ENCODE measurements at regions not wholly inside any gene's neighbourhood (a gene's known extent, or its start where the extent isn't known, plus 50 kb on each side); places are given as distances from the start of the nearest gene placed in this dataset.

DNA sequence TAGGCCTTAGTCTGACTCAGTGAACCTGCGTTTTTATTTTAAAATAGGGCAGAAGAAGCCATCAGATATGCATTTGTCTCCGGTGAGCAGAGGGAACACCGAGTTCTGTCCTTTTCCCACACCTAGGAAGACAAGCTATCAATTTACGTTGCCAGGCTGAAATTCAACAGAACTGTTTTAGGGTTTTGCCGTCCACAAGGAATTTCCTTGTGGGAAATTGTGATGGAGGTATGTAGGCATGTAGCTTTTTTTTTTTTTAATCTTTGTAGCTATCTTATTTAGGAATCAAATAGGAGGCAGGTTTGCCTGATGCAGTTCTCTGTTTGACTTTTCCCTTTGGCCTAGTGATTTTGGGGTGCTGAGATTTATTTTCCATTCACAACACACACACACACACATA is 62.0 kb upstream of the ASAP2 start (continued):
- TF ChIP-seq RNF2 (IDR thresholded peaks at IDR 0.05; ENCODE audit: borderline replicate concordance, low read depth, low read length, missing control alignments, poor library complexity, severe bottlenecking): no peak
- no peak for TF ChIP-seq POU5F1 (IDR thresholded peaks at IDR 0.05; ENCODE audit: low read depth, low read length)
- TF ChIP-seq, protein P1, sequence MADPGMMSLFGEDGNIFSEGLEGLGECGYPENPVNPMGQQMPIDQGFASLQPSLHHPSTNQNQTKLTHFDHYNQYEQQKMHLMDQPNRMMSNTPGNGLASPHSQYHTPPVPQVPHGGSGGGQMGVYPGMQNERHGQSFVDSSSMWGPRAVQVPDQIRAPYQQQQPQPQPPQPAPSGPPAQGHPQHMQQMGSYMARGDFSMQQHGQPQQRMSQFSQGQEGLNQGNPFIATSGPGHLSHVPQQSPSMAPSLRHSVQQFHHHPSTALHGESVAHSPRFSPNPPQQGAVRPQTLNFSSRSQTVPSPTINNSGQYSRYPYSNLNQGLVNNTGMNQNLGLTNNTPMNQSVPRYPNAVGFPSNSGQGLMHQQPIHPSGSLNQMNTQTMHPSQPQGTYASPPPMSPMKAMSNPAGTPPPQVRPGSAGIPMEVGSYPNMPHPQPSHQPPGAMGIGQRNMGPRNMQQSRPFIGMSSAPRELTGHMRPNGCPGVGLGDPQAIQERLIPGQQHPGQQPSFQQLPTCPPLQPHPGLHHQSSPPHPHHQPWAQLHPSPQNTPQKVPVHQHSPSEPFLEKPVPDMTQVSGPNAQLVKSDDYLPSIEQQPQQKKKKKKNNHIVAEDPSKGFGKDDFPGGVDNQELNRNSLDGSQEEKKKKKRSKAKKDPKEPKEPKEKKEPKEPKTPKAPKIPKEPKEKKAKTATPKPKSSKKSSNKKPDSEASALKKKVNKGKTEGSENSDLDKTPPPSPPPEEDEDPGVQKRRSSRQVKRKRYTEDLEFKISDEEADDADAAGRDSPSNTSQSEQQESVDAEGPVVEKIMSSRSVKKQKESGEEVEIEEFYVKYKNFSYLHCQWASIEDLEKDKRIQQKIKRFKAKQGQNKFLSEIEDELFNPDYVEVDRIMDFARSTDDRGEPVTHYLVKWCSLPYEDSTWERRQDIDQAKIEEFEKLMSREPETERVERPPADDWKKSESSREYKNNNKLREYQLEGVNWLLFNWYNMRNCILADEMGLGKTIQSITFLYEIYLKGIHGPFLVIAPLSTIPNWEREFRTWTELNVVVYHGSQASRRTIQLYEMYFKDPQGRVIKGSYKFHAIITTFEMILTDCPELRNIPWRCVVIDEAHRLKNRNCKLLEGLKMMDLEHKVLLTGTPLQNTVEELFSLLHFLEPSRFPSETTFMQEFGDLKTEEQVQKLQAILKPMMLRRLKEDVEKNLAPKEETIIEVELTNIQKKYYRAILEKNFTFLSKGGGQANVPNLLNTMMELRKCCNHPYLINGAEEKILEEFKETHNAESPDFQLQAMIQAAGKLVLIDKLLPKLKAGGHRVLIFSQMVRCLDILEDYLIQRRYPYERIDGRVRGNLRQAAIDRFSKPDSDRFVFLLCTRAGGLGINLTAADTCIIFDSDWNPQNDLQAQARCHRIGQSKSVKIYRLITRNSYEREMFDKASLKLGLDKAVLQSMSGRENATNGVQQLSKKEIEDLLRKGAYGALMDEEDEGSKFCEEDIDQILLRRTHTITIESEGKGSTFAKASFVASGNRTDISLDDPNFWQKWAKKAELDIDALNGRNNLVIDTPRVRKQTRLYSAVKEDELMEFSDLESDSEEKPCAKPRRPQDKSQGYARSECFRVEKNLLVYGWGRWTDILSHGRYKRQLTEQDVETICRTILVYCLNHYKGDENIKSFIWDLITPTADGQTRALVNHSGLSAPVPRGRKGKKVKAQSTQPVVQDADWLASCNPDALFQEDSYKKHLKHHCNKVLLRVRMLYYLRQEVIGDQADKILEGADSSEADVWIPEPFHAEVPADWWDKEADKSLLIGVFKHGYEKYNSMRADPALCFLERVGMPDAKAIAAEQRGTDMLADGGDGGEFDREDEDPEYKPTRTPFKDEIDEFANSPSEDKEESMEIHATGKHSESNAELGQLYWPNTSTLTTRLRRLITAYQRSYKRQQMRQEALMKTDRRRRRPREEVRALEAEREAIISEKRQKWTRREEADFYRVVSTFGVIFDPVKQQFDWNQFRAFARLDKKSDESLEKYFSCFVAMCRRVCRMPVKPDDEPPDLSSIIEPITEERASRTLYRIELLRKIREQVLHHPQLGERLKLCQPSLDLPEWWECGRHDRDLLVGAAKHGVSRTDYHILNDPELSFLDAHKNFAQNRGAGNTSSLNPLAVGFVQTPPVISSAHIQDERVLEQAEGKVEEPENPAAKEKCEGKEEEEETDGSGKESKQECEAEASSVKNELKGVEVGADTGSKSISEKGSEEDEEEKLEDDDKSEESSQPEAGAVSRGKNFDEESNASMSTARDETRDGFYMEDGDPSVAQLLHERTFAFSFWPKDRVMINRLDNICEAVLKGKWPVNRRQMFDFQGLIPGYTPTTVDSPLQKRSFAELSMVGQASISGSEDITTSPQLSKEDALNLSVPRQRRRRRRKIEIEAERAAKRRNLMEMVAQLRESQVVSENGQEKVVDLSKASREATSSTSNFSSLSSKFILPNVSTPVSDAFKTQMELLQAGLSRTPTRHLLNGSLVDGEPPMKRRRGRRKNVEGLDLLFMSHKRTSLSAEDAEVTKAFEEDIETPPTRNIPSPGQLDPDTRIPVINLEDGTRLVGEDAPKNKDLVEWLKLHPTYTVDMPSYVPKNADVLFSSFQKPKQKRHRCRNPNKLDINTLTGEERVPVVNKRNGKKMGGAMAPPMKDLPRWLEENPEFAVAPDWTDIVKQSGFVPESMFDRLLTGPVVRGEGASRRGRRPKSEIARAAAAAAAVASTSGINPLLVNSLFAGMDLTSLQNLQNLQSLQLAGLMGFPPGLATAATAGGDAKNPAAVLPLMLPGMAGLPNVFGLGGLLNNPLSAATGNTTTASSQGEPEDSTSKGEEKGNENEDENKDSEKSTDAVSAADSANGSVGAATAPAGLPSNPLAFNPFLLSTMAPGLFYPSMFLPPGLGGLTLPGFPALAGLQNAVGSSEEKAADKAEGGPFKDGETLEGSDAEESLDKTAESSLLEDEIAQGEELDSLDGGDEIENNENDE (IDR thresholded peaks at IDR 0.05; ENCODE audit: insufficient replicate concordance, low read length): no peak
- no peak for TF ChIP-seq RBBP5 (IDR thresholded peaks at IDR 0.05; ENCODE audit: borderline replicate concordance, low read depth, low read length)
- TF ChIP-seq CTBP2 (IDR thresholded peaks at IDR 0.05; ENCODE audit: borderline replicate concordance, insufficient read depth, insufficient read length, low read length): no peak

All from H1 (cell line).